Adrenal gland (tissue), 9 donors: ENCODE measurements at regions not wholly inside any gene's neighbourhood (a gene's known extent, or its start where the extent isn't known, plus 50 kb on each side); places are given as distances from the start of the nearest gene placed in this dataset.

Source experiments
- DNase-seq, 7 donors: peaks; one replicate each; pipeline ENCODE4 v3.0.0-alpha.2; 2019 to 2020
- H3K27ac ChIP-seq, 5 donors: fragments of 200-600 bp; sonication (generic) in 4 of 5; 1 replicate in 3 of 5; 2 replicates in 2 of 5; pipeline versions ENCODE4 v1.5.1 to v1.8.0; 2016 to 2020; ENCODE audit warnings: mild to moderate bottlenecking in 1 of 5
- H3K27me3 ChIP-seq: fragments of 200-600 bp; 2 replicates; pipeline ENCODE4 v1.8.0; 2021
- H3K36me3 ChIP-seq, 2 donors: fragments of 200-600 bp; replicated peaks in 1 of 2; 1 replicate in 1 of 2; 2 replicates in 1 of 2; pipeline versions ENCODE4 v1.5.1 to v1.8.0; 2018 to 2022
- H3K4me1 ChIP-seq, 2 donors: fragments of 200-600 bp; replicated peaks in 1 of 2; 1 replicate in 1 of 2; 2 replicates in 1 of 2; pipeline versions ENCODE4 v1.5.1 to v1.8.0; 2018 to 2021
- H3K4me3 ChIP-seq, 4 donors: fragments of 200-600 bp; sonication (generic) in 3 of 4; one replicate each; pipeline ENCODE4 v1.5.1; 2016 to 2018
- H3K9me3 ChIP-seq, 3 donors: fragments of 200-600 bp; sonication (generic) in 1 of 3; replicated peaks in 1 of 3; 1 replicate in 2 of 3; 2 replicates in 1 of 3; pipeline versions ENCODE4 v1.5.1 to v1.8.0; 2016 to 2021
- POLR2A ChIP-seq, 2 donors: fragments of 450-650 bp; IDR thresholded peaks; one replicate each; pipeline ENCODE4 v1.6.1; 2017; ENCODE audit warnings: antibody characterized with exemption in 2 of 2, mild to moderate bottlenecking in 2 of 2, moderate library complexity in 1 of 2
- WGBS, 4 donors: extraction: QIAGEN DNeasy Blood & Tissue Kit in 2 of 4; methylation state at CpG; one replicate each; pipeline versions ENCODE4 v1.1.5 to v1.1.7; 2013 to 2017; 5-methylcytosine and 5-hydroxymethylcytosine counted together
- intact Hi-C, 2 donors: fragments of 100-400 bp; cut with DNase I; formaldehyde crosslinking; loops; one replicate each; pipeline versions ENCODE4 v1.14.1 to v1.15.0; 2022 to 2023
- TF ChIP-seq, protein P1 (sequence below), 6 experiments: fragments of 450-650 bp in 4 of 6; fragments of 200-600 bp in 2 of 6; sonication (generic) in 1 of 6; IDR thresholded peaks; 1 replicate in 5 of 6; 2 replicates in 1 of 6; pipeline versions ENCODE4 v1.5.1 to v1.8.0; 2016 to 2021; ENCODE audit warnings: antibody characterized with exemption in 6 of 6, mild to moderate bottlenecking in 2 of 6, moderate library complexity in 1 of 6
- donor health status: healthy with polysubstance abuse.
- donor health status: Bipolar disorder and iron deficiency.
- donor health status: DM: yes; HTN: yes; CAD: no.
- donor health status: DM: no; HTN: no; CAD: no.
- donor health status: DM: no; HTN: no; CAD: no.

DNA sequence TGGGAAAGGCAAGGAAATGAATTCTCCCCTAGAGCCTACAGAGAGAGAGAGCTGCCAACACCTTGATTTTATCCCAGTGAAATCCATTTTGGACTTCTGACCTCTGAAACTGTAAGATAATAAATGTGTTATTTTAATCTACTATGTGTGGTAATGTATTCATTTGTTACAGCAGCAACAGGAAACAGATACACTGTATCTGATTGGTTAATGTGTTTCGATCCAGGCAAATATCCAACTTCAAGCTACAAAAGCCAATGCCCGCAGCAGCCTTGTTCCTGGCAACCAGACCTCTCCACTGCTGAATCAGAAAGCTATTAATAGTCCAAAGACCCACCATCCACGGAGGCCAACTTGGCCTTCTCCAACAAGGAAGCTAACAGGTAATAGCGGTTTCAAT, 318.1 kb downstream of the PTTG2 start:
- Histone ChIP-seq H3K9me3 (no peaks in the 10 kb centered on the region), H3K27ac (no peak overlapping the region), H3K4me3 (no peak overlapping the region), H3K36me3 (no peaks in the 10 kb centered on the region), H3K4me1 (no peaks in the 10 kb centered on the region), H3K27me3 (no peaks in the 10 kb centered on the region)
- WGBS, 4 donors: 62 to 88% (median 85%) methylated on average over 4 of the region's 4 CpGs
- intact Hi-C loops: no loop called here
- no peak for TF ChIP-seq POLR2A (IDR thresholded peaks at IDR 0.05)
- no peak for DNase-seq

DNA sequence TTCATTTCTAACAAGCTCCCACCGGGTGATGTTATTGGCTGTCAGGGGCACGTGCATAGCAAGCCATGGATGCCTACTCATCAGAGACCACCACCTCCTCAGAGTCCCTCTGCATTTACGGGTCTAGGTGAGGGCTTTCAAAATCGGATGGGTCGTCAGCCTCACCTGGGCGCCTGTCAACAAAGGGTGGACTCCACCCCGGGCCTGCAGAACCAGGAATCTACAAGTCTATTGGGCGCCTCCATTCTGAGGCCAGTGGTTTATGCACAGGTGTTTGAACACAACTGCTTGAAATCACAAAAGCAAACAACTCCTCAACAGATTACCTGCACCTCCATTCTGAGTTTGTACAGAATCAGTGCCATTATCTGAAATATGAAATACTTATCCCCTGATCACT, 318.9 kb downstream of the PTTG2 start:
- TF ChIP-seq POLR2A (IDR thresholded peaks at IDR 0.05): no peak
- TF ChIP-seq, protein P1, sequence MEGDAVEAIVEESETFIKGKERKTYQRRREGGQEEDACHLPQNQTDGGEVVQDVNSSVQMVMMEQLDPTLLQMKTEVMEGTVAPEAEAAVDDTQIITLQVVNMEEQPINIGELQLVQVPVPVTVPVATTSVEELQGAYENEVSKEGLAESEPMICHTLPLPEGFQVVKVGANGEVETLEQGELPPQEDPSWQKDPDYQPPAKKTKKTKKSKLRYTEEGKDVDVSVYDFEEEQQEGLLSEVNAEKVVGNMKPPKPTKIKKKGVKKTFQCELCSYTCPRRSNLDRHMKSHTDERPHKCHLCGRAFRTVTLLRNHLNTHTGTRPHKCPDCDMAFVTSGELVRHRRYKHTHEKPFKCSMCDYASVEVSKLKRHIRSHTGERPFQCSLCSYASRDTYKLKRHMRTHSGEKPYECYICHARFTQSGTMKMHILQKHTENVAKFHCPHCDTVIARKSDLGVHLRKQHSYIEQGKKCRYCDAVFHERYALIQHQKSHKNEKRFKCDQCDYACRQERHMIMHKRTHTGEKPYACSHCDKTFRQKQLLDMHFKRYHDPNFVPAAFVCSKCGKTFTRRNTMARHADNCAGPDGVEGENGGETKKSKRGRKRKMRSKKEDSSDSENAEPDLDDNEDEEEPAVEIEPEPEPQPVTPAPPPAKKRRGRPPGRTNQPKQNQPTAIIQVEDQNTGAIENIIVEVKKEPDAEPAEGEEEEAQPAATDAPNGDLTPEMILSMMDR (IDR thresholded peaks at IDR 0.05): no peak
- H3K4me1 ChIP-seq: no peaks in the 10 kb centered on the region
- no peak overlapping the region for H3K4me3 ChIP-seq
- no peak for DNase-seq
- no peaks in the 10 kb centered on the region for H3K27me3 ChIP-seq
- no peaks in the 10 kb centered on the region for H3K9me3 ChIP-seq
- WGBS, 4 donors: 89 to 93% (median 93%) methylated on average over 7 to 8 of the region's 8 CpGs
- H3K27ac ChIP-seq: no peak overlapping the region
- intact Hi-C loops: no loop called here
- H3K36me3 ChIP-seq: no peaks in the 10 kb centered on the region

- no peak for DNase-seq
- intact Hi-C loops: no loop called here
- Histone ChIP-seq H3K27me3 (no peaks in the 10 kb centered on the region), H3K4me1 (no peaks in the 10 kb centered on the region), H3K9me3 (no peaks in the 10 kb centered on the region), H3K4me3 (no peak overlapping the region), H3K27ac (no peak overlapping the region), H3K36me3 (no peaks in the 10 kb centered on the region)
- TF ChIP-seq POLR2A (IDR thresholded peaks at IDR 0.05): no peak
- TF ChIP-seq, protein P1 (IDR thresholded peaks at IDR 0.05): no peak
- 76 to 83% (median 81%) methylated on average over 9 of the region's 9 CpGs for WGBS, 4 donors
Measured at GRCh38 chr4:38279650-38280322, 319.6 kb downstream of the PTTG2 start.

- H3K27me3 ChIP-seq: no peaks in the 10 kb centered on the region
- 85 to 92% (median 88%) methylated on average over 4 of the region's 4 CpGs for WGBS, 4 donors
- H3K4me3 ChIP-seq: no peak overlapping the region
- no peak for DNase-seq
- H3K9me3 ChIP-seq: no peaks in the 10 kb centered on the region
- TF ChIP-seq, protein P1 (IDR thresholded peaks at IDR 0.05): no peak
- no peak for TF ChIP-seq POLR2A (IDR thresholded peaks at IDR 0.05)
- intact Hi-C loops: no loop called here
- no peaks in the 10 kb centered on the region for H3K36me3 ChIP-seq
- H3K27ac ChIP-seq: no peak overlapping the region
- H3K4me1 ChIP-seq: no peaks in the 10 kb centered on the region
Measured at GRCh38 chr4:38280323-38280706, 320.1 kb downstream of the PTTG2 start.

DNA sequence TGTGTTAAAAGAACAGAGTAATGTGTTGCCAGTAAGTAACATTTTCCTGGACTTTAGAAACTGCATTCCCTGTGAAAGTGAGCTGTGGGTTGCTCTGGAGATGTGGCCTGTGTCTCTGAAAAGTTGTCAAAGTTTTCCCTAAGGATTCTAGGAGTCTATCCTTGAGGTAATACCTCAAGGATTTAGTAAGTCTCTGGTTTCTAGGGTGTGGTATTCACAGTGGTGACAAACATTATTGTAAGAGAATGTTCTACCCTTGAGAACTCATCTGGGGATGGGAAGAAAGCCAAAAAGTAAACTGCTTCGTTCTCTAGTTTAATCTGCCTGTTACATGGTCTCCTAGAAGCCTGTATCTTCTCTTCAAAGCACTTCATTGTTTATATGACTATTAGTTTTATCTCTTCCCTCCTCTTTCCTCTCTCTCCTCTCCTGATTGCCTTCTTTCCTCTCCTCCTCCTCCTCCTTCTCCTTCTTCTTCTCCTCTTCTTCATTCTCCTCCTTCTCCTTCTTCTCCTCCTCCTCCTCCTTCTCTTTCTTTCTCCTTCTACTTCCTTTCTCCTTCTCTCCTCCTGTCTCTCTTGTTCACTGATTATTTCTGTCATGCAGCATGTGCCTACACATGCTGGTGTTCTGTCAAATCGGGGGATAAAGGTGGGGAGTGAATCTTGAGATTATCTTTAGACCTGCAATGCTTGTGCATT, 321.3 kb downstream of the PTTG2 start:
- TF ChIP-seq, protein P1 (IDR thresholded peaks at IDR 0.05): no peak
- no peak for TF ChIP-seq POLR2A (IDR thresholded peaks at IDR 0.05)
- Histone ChIP-seq H3K4me1 (no peaks in the 10 kb centered on the region), H3K27me3 (no peaks in the 10 kb centered on the region), H3K9me3 (no peaks in the 10 kb centered on the region), H3K27ac (no peak overlapping the region), H3K4me3 (no peak overlapping the region), H3K36me3 (no peaks in the 10 kb centered on the region)
- intact Hi-C loops: no loop called here
- no peak for DNase-seq
- 50 to 64% (median 56%) methylated on average over 2 of the region's 2 CpGs for WGBS, 4 donors
